Loucy (cell line): ENCODE measurements at regions not wholly inside any gene's neighbourhood (a gene's known extent, or its start where the extent isn't known, plus 50 kb on each side); places are given as distances from the start of the nearest gene placed in this dataset.

Experiments
- H2AFZ ChIP-seq: fragments of 200-600 bp; sonication (generic); 2 replicates; pipeline ENCODE4 v1.6.0; 2016; ENCODE audit warnings: antibody characterized with exemption, mild to moderate bottlenecking, low read length, moderate library complexity
- H3F3A ChIP-seq: fragments of 200-600 bp; 2 replicates; pipeline ENCODE4 v1.6.0; 2016; ENCODE audit warnings: antibody characterized with exemption, low read depth, mild to moderate bottlenecking
- H3K27me3 ChIP-seq: fragments of 200-600 bp; sonication (generic); 2 replicates; pipeline ENCODE4 v1.6.1; 2014; ENCODE audit warnings: low read length, mild to moderate bottlenecking; ENCODE audit not compliant: insufficient read depth, poor library complexity, severe bottlenecking
- H3K36me3 ChIP-seq: fragments of 200-600 bp; sonication (generic); 2 replicates; pipeline ENCODE4 v1.6.1; 2016; ENCODE audit warnings: low read length; ENCODE audit not compliant: insufficient read depth
- H3K4me1 ChIP-seq: fragments of 200-600 bp; sonication (generic); 2 replicates; pipeline ENCODE4 v1.5.1; 2014; ENCODE audit warnings: low read length, mild to moderate bottlenecking; ENCODE audit not compliant: insufficient read depth, poor library complexity, severe bottlenecking
- H3K4me2 ChIP-seq: fragments of 200-600 bp; sonication (generic); 2 replicates; pipeline ENCODE4 v1.6.0; 2014; ENCODE audit warnings: antibody characterized with exemption, low read length, low read depth, mild to moderate bottlenecking; ENCODE audit not compliant: poor library complexity, severe bottlenecking
- H3K4me3 ChIP-seq: fragments of 200-600 bp; sonication (generic); 2 replicates; pipeline ENCODE4 v1.5.1; 2014; ENCODE audit warnings: low read length, mild to moderate bottlenecking, mixed read lengths; ENCODE audit not compliant: poor library complexity, severe bottlenecking
- H3K79me2 ChIP-seq: fragments of 200-600 bp; sonication (generic); 2 replicates; pipeline ENCODE4 v1.6.1; 2014; ENCODE audit warnings: low read length; ENCODE audit not compliant: insufficient read depth
- H3K9ac ChIP-seq: fragments of 200-600 bp; sonication (generic); 2 replicates; pipeline ENCODE4 v1.6.0; 2014; ENCODE audit warnings: mild to moderate bottlenecking, low read depth, low read length, moderate library complexity; ENCODE audit not compliant: poor library complexity, severe bottlenecking
- H3K9me2 ChIP-seq: fragments of 200-600 bp; sonication (generic); replicated peaks from 2 replicates; pipeline ENCODE4 v1.6.1; 2016; ENCODE audit warnings: low read depth, low read length, mixed read lengths
- H3K9me3 ChIP-seq: fragments of 200-600 bp; sonication (generic); 2 replicates; pipeline ENCODE4 v1.6.1; 2014; ENCODE audit warnings: mild to moderate bottlenecking, antibody characterized with exemption, low read length, low read depth; ENCODE audit not compliant: insufficient read depth
- H4K20me1 ChIP-seq: fragments of 200-600 bp; sonication (generic); 2 replicates; pipeline ENCODE4 v1.6.0; 2014; ENCODE audit warnings: antibody characterized with exemption, low read length, mild to moderate bottlenecking; ENCODE audit not compliant: insufficient read depth, poor library complexity, severe bottlenecking
- CTCF ChIP-seq: fragments of 200-600 bp; sonication (generic); conservative IDR thresholded peaks from 2 replicates; pipeline ENCODE4 v1.5.1; 2014; ENCODE audit warnings: mild to moderate bottlenecking, antibody characterized with exemption, low read length
- EZH2phosphoT487 ChIP-seq: fragments of 200-600 bp; IDR thresholded peaks from 2 replicates; pipeline ENCODE4 v1.6.1; 2018; ENCODE audit warnings: antibody characterized with exemption, mild to moderate bottlenecking, moderate library complexity, borderline replicate concordance

GRCh38 chr15:39114690-39115378 lies 466.0 kb upstream of the THBS1 start:
- Histone ChIP-seq H3F3A (no peaks in the 10 kb centered on the region), H3K36me3 (no peaks in the 10 kb centered on the region)
- TF ChIP-seq EZH2phosphoT487 (no peak), CTCF (no peak)

DNA sequence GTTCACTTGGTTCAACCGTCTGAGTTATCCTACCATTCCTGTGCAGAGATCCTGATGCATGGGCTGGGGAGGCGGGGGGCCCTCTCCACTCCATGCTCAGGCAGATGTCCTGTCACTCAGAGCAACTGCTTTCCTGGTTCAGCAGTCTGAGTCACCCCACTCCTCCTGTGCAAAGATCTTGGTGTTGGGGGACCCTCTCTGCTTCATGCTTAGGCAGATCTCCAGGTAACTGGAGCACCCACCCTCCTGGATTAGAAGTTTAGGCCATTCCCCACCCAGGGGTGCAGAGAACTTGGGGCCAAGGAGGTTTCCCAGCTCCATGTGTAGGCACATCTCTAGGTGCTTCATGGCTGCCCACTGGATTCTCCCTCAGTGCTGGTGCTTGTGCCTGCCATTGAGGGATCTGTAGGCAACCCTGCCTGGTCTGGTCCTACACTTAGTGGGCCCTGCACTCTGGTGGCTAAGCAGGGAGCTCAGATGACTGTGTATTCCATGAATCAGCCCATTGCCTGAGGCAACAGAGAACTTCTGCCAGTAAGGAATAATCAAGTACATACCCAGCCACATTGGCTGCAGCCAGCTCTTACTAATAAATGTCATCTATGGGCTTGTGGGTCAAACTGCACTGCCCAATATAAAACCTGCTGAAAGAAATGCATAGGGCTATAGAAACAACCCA lies 465.4 kb upstream of the THBS1 start:
- no peak overlapping the region for H3K9ac ChIP-seq
- no peaks in the 10 kb centered on the region for H3K4me1 ChIP-seq
- no peaks in the 10 kb centered on the region for H3K9me2 ChIP-seq
- H3K4me2 ChIP-seq: no peak overlapping the region
- no peaks in the 10 kb centered on the region for H3K79me2 ChIP-seq
- no peaks in the 10 kb centered on the region for H3K36me3 ChIP-seq
- no peaks in the 10 kb centered on the region for H3K27me3 ChIP-seq
- no peak for TF ChIP-seq EZH2phosphoT487
- no peak for TF ChIP-seq CTCF
- H3K4me3 ChIP-seq: no peak overlapping the region
- no peaks in the 10 kb centered on the region for H3F3A ChIP-seq
- peaks cover 7% of the 10 kb centered on the region; the same call in 1 of the 2 replicates for H3K9me3 ChIP-seq
- H2AFZ ChIP-seq: no peak overlapping the region
- H4K20me1 ChIP-seq: no peaks in the 10 kb centered on the region

More at GRCh38 chr15:39114690-39115378, 466.0 kb upstream of the THBS1 start:
- H2AFZ ChIP-seq: no peak overlapping the region
- H3K27me3 ChIP-seq: no peaks in the 10 kb centered on the region
- H3K4me2 ChIP-seq: no peak overlapping the region
- no peaks in the 10 kb centered on the region for H4K20me1 ChIP-seq
- H3K4me1 ChIP-seq: no peaks in the 10 kb centered on the region
- no peaks in the 10 kb centered on the region for H3K9me2 ChIP-seq
- H3K4me3 ChIP-seq: no peak overlapping the region
- H3K79me2 ChIP-seq: no peaks in the 10 kb centered on the region
- H3K9ac ChIP-seq: no peak overlapping the region
- H3K9me3 ChIP-seq: peaks cover 7% of the 10 kb centered on the region; the same call in 1 of the 2 replicates

- Histone ChIP-seq H3K4me3 (no peak overlapping the region), H3K36me3 (no peaks in the 10 kb centered on the region), H3K4me1 (no peaks in the 10 kb centered on the region), H2AFZ (no peak overlapping the region), H3K9me3 (peaks cover 7% of the 10 kb centered on the region; the same call in 1 of the 2 replicates), H3K27me3 (no peaks in the 10 kb centered on the region), H3K9ac (no peak overlapping the region), H3F3A (no peaks in the 10 kb centered on the region), H3K79me2 (no peaks in the 10 kb centered on the region), H4K20me1 (no peaks in the 10 kb centered on the region), H3K4me2 (no peak overlapping the region), H3K9me2 (no peaks in the 10 kb centered on the region)
- TF ChIP-seq CTCF (no peak), EZH2phosphoT487 (no peak)
These were observed 462.4 kb upstream of the THBS1 start for GRCh38 chr15:39118510-39118909.
